PC-3 (cell line): ENCODE measurements at regions not wholly inside any gene's neighbourhood (a gene's known extent, or its start where the extent isn't known, plus 50 kb on each side); places are given as distances from the start of the nearest gene placed in this dataset.

Source experiments
- ATAC-seq: fragments of 200-7000 bp; cut with Tn5 transposase; 2 replicates; pipeline ENCODE4 v1.9.1; 2020; ENCODE audit warnings: mild to moderate bottlenecking, moderate library complexity
- BruUV-seq: library from RNA; stranded (reverse); fragments of 400-500 nt; replicated peaks from 2 replicates; lab custom pipeline; 2021; lab: Mats Ljungman, UMichigan
- CTCF ChIA-PET: fragments of 300-600 bp; sonication (Branson Sonifier 250); formaldehyde crosslinking; loops from one replicate; lab custom pipeline; 2022; ENCODE audit warnings: antibody characterized with exemption; lab: Charles Lee
- POLR2A ChIA-PET: fragments of 300-600 bp; sonication (Branson Sonifier 250); formaldehyde crosslinking; loops from one replicate; lab custom pipeline; 2022; ENCODE audit warnings: antibody characterized with exemption; ENCODE audit not compliant: unreplicated experiment; lab: Charles Lee
- DNase-seq: peaks from one replicate; pipeline ENCODE4 v3.0.0-alpha.2; 2015
- H2AFZ ChIP-seq: fragments of 300-600 bp; sonication (generic); 2 replicates; pipeline ENCODE4 v1.6.0; 2016; ENCODE audit warnings: antibody characterized with exemption, low read length
- H3F3A ChIP-seq: fragments of 300-600 bp; sonication (generic); one replicate; pipeline ENCODE4 v1.6.0; 2017; ENCODE audit warnings: antibody characterized with exemption, low read length, control low read depth, mild to moderate bottlenecking; ENCODE audit not compliant: unreplicated experiment
- H3K27ac ChIP-seq: fragments of 300-600 bp; sonication (generic); 2 replicates; pipeline ENCODE4 v1.5.1; 2016; ENCODE audit warnings: mild to moderate bottlenecking, low read length
- H3K27me3 ChIP-seq: fragments of 300-600 bp; sonication (generic); 2 replicates; pipeline ENCODE4 v1.6.1; 2016; ENCODE audit warnings: low read length, mixed read lengths
- H3K36me3 ChIP-seq: fragments of 300-600 bp; sonication (generic); 2 replicates; pipeline ENCODE4 v1.6.1; 2016; ENCODE audit warnings: low read depth, mixed run types, low read length, mixed read lengths
- H3K4me1 ChIP-seq: fragments of 300-600 bp; sonication (generic); 2 replicates; pipeline ENCODE4 v1.5.1; 2016; ENCODE audit warnings: low read length; ENCODE audit not compliant: insufficient read depth
- H3K4me2 ChIP-seq: fragments of 300-600 bp; sonication (generic); 2 replicates; pipeline ENCODE4 v1.6.0; 2016; ENCODE audit warnings: low read length
- H3K4me3 ChIP-seq: fragments of 300-600 bp; sonication (generic); 2 replicates; pipeline ENCODE4 v1.5.1; 2016; ENCODE audit warnings: mild to moderate bottlenecking, low read length, mixed read lengths
- H3K79me2 ChIP-seq: fragments of 300-600 bp; sonication (generic); 2 replicates; pipeline ENCODE4 v1.6.1; 2017; ENCODE audit warnings: low read length, mixed read lengths
- H3K9ac ChIP-seq: fragments of 300-600 bp; sonication (generic); 2 replicates; pipeline ENCODE4 v1.6.0; 2016; ENCODE audit warnings: mild to moderate bottlenecking, low read length
- H3K9me2 ChIP-seq: fragments of 300-600 bp; sonication (generic); replicated peaks from 2 replicates; pipeline ENCODE4 v1.6.1; 2016; ENCODE audit warnings: mixed run types, low read length, mixed read lengths
- H3K9me3 ChIP-seq: fragments of 300-600 bp; sonication (generic); 2 replicates; pipeline ENCODE4 v1.6.1; 2016; ENCODE audit warnings: low read length, mixed read lengths
- H4K20me1 ChIP-seq: fragments of 300-600 bp; sonication (generic); 2 replicates; pipeline ENCODE4 v1.6.1; 2016; ENCODE audit warnings: low read length, mixed read lengths
- EZH2 ChIP-seq: fragments of 300-600 bp; sonication (generic); IDR thresholded peaks from one replicate; pipeline ENCODE4 v1.6.1; 2017; ENCODE audit warnings: antibody characterized with exemption, mild to moderate bottlenecking, low read length; ENCODE audit not compliant: unreplicated experiment
- EZH2phosphoT487 ChIP-seq: fragments of 300-600 bp; sonication (generic); IDR thresholded peaks from 2 replicates; pipeline ENCODE4 v1.6.1; 2018; ENCODE audit warnings: mild to moderate bottlenecking, antibody characterized with exemption, low read length, borderline replicate concordance
- intact Hi-C: fragments of 100-400 bp; cut with micrococcal nuclease; formaldehyde crosslinking; loops from 2 replicates; pipeline ENCODE4 v1.9.0; 2023
- TF ChIP-seq, protein P1 (sequence below): fragments of 300-600 bp; sonication (generic); conservative IDR thresholded peaks from 2 replicates; pipeline ENCODE4 v1.5.1; 2017; ENCODE audit warnings: antibody characterized with exemption, low read depth, mild to moderate bottlenecking, low read length

DNA sequence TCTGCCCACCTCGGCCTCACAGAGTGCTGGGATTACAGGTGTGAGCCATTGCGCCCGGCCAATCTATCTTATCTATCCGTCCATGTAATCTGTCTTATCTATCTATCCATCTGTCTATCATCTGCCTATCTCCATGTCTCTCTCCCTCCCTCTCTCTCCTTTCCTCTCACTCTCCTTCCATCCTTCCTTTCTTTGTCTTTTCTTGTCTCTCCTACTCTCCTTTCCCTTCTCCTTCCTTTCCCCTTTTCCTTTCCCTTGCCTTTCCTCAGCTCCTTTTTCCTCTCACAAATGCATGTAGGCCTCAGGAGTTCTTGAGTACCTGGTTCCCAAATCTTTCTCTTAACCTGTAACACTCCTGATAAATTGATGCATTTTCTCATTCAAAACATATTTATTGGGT is 89.3 kb upstream of the WSCD2 start:
- H2AFZ ChIP-seq = no peak overlapping the region
- no peaks in the 10 kb centered on the region for H4K20me1 ChIP-seq
- ChIA-PET CTCF (no interaction called here), POLR2A (no interaction called here)
- no peak overlapping the region for H3K27ac ChIP-seq
- no peaks in the 10 kb centered on the region for H3K4me1 ChIP-seq
- peaks cover 46% of the 10 kb centered on the region for H3K27me3 ChIP-seq
- H3K9me3 ChIP-seq = no peaks in the 10 kb centered on the region
- DNase-seq (no peak), ATAC-seq (no peak)
- H3K9ac ChIP-seq = no peak overlapping the region
- no peaks in the 10 kb centered on the region for H3K36me3 ChIP-seq
- no TSS peak for BruUV-seq
- H3K9me2 ChIP-seq = no peaks in the 10 kb centered on the region
- H3K79me2 ChIP-seq = no peaks in the 10 kb centered on the region
- TF ChIP-seq EZH2 = no peak
- TF ChIP-seq EZH2phosphoT487 = no peak
- TF ChIP-seq, protein P1, sequence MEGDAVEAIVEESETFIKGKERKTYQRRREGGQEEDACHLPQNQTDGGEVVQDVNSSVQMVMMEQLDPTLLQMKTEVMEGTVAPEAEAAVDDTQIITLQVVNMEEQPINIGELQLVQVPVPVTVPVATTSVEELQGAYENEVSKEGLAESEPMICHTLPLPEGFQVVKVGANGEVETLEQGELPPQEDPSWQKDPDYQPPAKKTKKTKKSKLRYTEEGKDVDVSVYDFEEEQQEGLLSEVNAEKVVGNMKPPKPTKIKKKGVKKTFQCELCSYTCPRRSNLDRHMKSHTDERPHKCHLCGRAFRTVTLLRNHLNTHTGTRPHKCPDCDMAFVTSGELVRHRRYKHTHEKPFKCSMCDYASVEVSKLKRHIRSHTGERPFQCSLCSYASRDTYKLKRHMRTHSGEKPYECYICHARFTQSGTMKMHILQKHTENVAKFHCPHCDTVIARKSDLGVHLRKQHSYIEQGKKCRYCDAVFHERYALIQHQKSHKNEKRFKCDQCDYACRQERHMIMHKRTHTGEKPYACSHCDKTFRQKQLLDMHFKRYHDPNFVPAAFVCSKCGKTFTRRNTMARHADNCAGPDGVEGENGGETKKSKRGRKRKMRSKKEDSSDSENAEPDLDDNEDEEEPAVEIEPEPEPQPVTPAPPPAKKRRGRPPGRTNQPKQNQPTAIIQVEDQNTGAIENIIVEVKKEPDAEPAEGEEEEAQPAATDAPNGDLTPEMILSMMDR = no peak
- H3K4me2 ChIP-seq = no peak overlapping the region
- intact Hi-C loops = no loop called here
- no peak overlapping the region for H3K4me3 ChIP-seq
- no peaks in the 10 kb centered on the region for H3F3A ChIP-seq

DNA sequence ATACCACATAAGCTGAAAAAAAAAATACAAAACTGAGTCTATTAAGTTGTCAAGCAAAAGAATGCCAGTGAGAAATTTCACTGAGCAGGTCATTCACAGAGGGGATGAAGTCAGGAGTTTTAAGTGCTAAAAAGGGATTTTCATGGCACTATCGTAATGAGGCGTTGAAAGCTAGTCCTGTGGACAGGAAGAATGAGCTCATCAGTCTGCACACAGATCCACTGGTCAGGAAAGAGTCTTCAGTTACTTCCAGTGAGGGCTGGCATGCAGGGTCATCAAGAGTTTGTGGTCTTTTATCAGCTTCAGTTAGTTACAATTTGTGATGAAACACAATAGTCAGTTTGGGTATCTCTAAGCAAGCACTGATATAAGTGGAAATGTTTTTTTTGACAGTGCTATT is 88.1 kb upstream of the WSCD2 start:
- CTCF ChIA-PET = no interaction called here
- no TSS peak for BruUV-seq
- no peaks in the 10 kb centered on the region for H3K36me3 ChIP-seq

DNA sequence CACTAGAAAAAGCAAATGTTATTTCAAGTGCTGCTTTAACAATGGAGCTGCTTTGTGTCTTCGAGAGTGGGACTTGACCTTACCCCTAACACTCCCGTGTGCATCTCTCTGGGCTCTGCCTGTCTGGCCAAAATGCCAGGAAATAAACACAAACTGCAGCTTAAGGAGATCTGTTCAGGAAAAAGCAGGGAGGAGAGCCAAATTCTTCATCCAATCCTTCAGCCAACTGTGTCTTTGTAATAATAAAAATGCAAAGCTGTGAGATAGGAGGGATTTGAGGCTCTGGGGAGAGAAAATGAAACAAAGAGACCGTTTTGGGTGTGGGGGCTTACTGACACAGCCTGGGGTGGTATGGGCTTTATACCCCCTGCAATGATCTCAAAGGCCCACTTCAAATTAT is 85.8 kb upstream of the WSCD2 start:
- H3K9me3 ChIP-seq = no peaks in the 10 kb centered on the region
- no peaks in the 10 kb centered on the region for H3K36me3 ChIP-seq
- intact Hi-C loops = no loop called here
- DNase-seq (no peak), ATAC-seq (no peak)
- H3K4me3 ChIP-seq = no peak overlapping the region
- no peaks in the 10 kb centered on the region for H3K4me1 ChIP-seq
- ChIA-PET POLR2A (no interaction called here), CTCF (no interaction called here)
- H3K27me3 ChIP-seq = peaks cover 66% of the 10 kb centered on the region
- no peak overlapping the region for H3K27ac ChIP-seq
- no peaks in the 10 kb centered on the region for H3K9me2 ChIP-seq
- H3K79me2 ChIP-seq = no peaks in the 10 kb centered on the region
- no peaks in the 10 kb centered on the region for H4K20me1 ChIP-seq
- no peaks in the 10 kb centered on the region for H3F3A ChIP-seq
- no peak overlapping the region for H3K4me2 ChIP-seq
- BruUV-seq = no TSS peak
- H3K9ac ChIP-seq = no peak overlapping the region
- no peak overlapping the region for H2AFZ ChIP-seq
- TF ChIP-seq EZH2 (no peak), EZH2phosphoT487 (no peak)
- TF ChIP-seq, protein P1 = no peak

More for the DNA sequence above, 88.1 kb upstream of the WSCD2 start:
- Histone ChIP-seq H4K20me1 (no peaks in the 10 kb centered on the region), H3K4me3 (no peak overlapping the region), H3K27me3 (peaks cover 51% of the 10 kb centered on the region), H3K9me2 (no peaks in the 10 kb centered on the region), H3F3A (no peaks in the 10 kb centered on the region), H3K4me2 (no peak overlapping the region), H3K79me2 (no peaks in the 10 kb centered on the region), H3K9ac (no peak overlapping the region), H3K9me3 (no peaks in the 10 kb centered on the region), H3K27ac (no peak overlapping the region), H2AFZ (no peak overlapping the region), H3K4me1 (no peaks in the 10 kb centered on the region)
- POLR2A ChIA-PET = no interaction called here
- intact Hi-C loops = no loop called here
- TF ChIP-seq, protein P1 = no peak
- TF ChIP-seq EZH2phosphoT487 = no peak
- DNase-seq (no peak), ATAC-seq (no peak)
